ENCODE measurements at regions not wholly inside any gene's neighbourhood (a gene's known extent, or its start where the extent isn't known, plus 50 kb on each side); places are given as distances from the start of the nearest gene placed in this dataset.

GRCh38 chrX:46236411-46236810 lies 308.8 kb downstream of the ZNF674 start (continued):
- TF ChIP-seq ZNF740 (CRISPR knock-in tag; IDR thresholded peaks at IDR 0.05), result no peak
- TF ChIP-seq ZNF740 (tag; IDR thresholded peaks at IDR 0.05), result no peak
- TF ChIP-seq ZFPM2 (CRISPR knock-in tag; IDR thresholded peaks at IDR 0.05), result no peak
- no peak for TF ChIP-seq NFIX (CRISPR knock-in tag; IDR thresholded peaks at IDR 0.05; ENCODE audit: low read depth)
- no peak for TF ChIP-seq KDM5B (IDR thresholded peaks at IDR 0.05; ENCODE audit: insufficient replicate concordance, low read depth, low read length)
- TF ChIP-seq ZFP1 (CRISPR knock-in tag; IDR thresholded peaks at IDR 0.05), result no peak
- no peak for TF ChIP-seq UBTF (IDR thresholded peaks at IDR 0.05; ENCODE audit: borderline replicate concordance in 1 of 2, low read depth in 2 of 2, low read length in 2 of 2)
- no peak for TF ChIP-seq RREB1 (CRISPR knock-in tag; IDR thresholded peaks at IDR 0.05)
- TF ChIP-seq NR3C1 (CRISPR knock-in tag; IDR thresholded peaks at IDR 0.05), result no peak
- TF ChIP-seq POLR2AphosphoS2 (IDR thresholded peaks at IDR 0.05; ENCODE audit: low read length), result no peak
- no peak for TF ChIP-seq DEAF1 (CRISPR knock-in tag; IDR thresholded peaks at IDR 0.05)
